H54 (cell line): ENCODE measurements at regions not wholly inside any gene's neighbourhood (a gene's known extent, or its start where the extent isn't known, plus 50 kb on each side); places are given as distances from the start of the nearest gene placed in this dataset.

Experiments used
- DNase-seq: peaks from one replicate; pipeline ENCODE4 v3.0.0; 2011; ENCODE audit warnings: low spot score, mixed read lengths; ENCODE audit not compliant: insufficient read length
- FAIRE-seq: peaks from 3 replicates; lab custom pipeline; 2011; peaks lifted over from hg19 to GRCh38; lab: Jason Lieb, UNC
- POLR2A ChIP-seq: IDR thresholded peaks from 2 replicates; pipeline ENCODE4 v1.6.1; 2011; ENCODE audit warnings: low read depth, mild to moderate bottlenecking, low read length

- no peak for TF ChIP-seq POLR2A
- FAIRE-seq: no peak
- DNase-seq: no peak
Observed at GRCh38 chr5:98398465-98398864, 375.0 kb upstream of the RGMB start.

GRCh38 chr5:98401656-98402055, 371.8 kb upstream of the RGMB start:
- FAIRE-seq (no peak), DNase-seq (no peak)
- no peak for TF ChIP-seq POLR2A

- FAIRE-seq (peak; percentile 6), DNase-seq (no peak)
- TF ChIP-seq POLR2A: no peak
Observed at GRCh38 chr5:98402130-98402529, 371.3 kb upstream of the RGMB start.

- no peak for TF ChIP-seq POLR2A
- DNase-seq (no peak), FAIRE-seq (no peak)
Observed at GRCh38 chr5:98403131-98403530, 370.3 kb upstream of the RGMB start.

- FAIRE-seq (peak; percentile 91), DNase-seq (peak; percentile 9)
- no peak for TF ChIP-seq POLR2A
Observed at GRCh38 chr5:98414938-98415337, 358.5 kb upstream of the RGMB start.

GRCh38 chr5:98415663-98416062, 357.8 kb upstream of the RGMB start:
- no peak for DNase-seq
- TF ChIP-seq POLR2A: no peak
- FAIRE-seq: no peak

GRCh38 chr5:98416541-98416940, 356.9 kb upstream of the RGMB start:
- TF ChIP-seq POLR2A: no peak
- DNase-seq (no peak), FAIRE-seq (no peak)

GRCh38 chr5:98419825-98420224, 353.6 kb upstream of the RGMB start:
- FAIRE-seq (peak; percentile 43), DNase-seq (no peak)
- TF ChIP-seq POLR2A: no peak

- no peak for DNase-seq
- FAIRE-seq: no peak
- TF ChIP-seq POLR2A: no peak
Observed at GRCh38 chr5:98424681-98425450, 348.6 kb upstream of the RGMB start.

- no peak for TF ChIP-seq POLR2A
- FAIRE-seq (no peak), DNase-seq (no peak)
Observed at GRCh38 chr5:98425640-98426039, 347.8 kb upstream of the RGMB start.

GRCh38 chr5:98428806-98429205, 344.7 kb upstream of the RGMB start:
- FAIRE-seq: peak; percentile 36
- DNase-seq: no peak
- no peak for TF ChIP-seq POLR2A

- FAIRE-seq (no peak), DNase-seq (no peak)
- no peak for TF ChIP-seq POLR2A
Observed at GRCh38 chr5:98432378-98432777, 341.1 kb upstream of the RGMB start.

- DNase-seq (no peak), FAIRE-seq (no peak)
- no peak for TF ChIP-seq POLR2A
Observed at GRCh38 chr5:98433022-98433421, 340.4 kb upstream of the RGMB start.

GRCh38 chr5:98433673-98434072, 339.8 kb upstream of the RGMB start:
- TF ChIP-seq POLR2A: no peak
- DNase-seq: no peak
- FAIRE-seq: no peak

GRCh38 chr5:98436667-98437066, 336.8 kb upstream of the RGMB start:
- FAIRE-seq (no peak), DNase-seq (no peak)
- TF ChIP-seq POLR2A: no peak

GRCh38 chr5:98442448-98442847, 331.0 kb upstream of the RGMB start:
- DNase-seq (no peak), FAIRE-seq (no peak)
- TF ChIP-seq POLR2A: no peak
